Muscle of leg (tissue), 3 donors: ENCODE measurements at regions not wholly inside any gene's neighbourhood (a gene's known extent, or its start where the extent isn't known, plus 50 kb on each side); places are given as distances from the start of the nearest gene placed in this dataset.

Experiments used
- DNase-seq: peaks from one replicate; pipeline ENCODE4 v3.0.0; 2013
- H3K27ac ChIP-seq: one replicate; pipeline ENCODE4 v1.5.1; 2013; ENCODE audit warnings: mild to moderate bottlenecking, low read length, control low read depth
- H3K27me3 ChIP-seq: one replicate; pipeline ENCODE4 v1.6.1; 2013; ENCODE audit warnings: low read length; ENCODE audit not compliant: control insufficient read depth, insufficient read depth
- H3K36me3 ChIP-seq: one replicate; pipeline ENCODE4 v1.6.1; 2013; ENCODE audit warnings: low read length; ENCODE audit not compliant: control insufficient read depth, insufficient read depth
- H3K4me1 ChIP-seq: one replicate; pipeline ENCODE4 v1.6.1; 2013; ENCODE audit warnings: low read length; ENCODE audit not compliant: control insufficient read depth, insufficient read depth
- H3K4me3 ChIP-seq: one replicate; pipeline ENCODE4 v1.5.1; 2013; ENCODE audit warnings: low read length, control low read depth
- H3K9me3 ChIP-seq: replicated peaks from 2 replicates; pipeline ENCODE4 v1.6.1; 2013; ENCODE audit warnings: low read depth, low read length; ENCODE audit not compliant: control insufficient read depth
- WGBS: methylation state at CpG from one replicate; pipeline ENCODE4 v1.1.5; 2013; ENCODE audit warnings: missing lambda C conversion rate; ENCODE audit not compliant: insufficient coverage; 5-methylcytosine and 5-hydroxymethylcytosine counted together

- WGBS = 53% methylated on average over 4 of the region's 5 CpGs
- no peak overlapping the region for H3K4me3 ChIP-seq
- no peak for DNase-seq
- H3K4me1 ChIP-seq = peaks cover 3% of the 10 kb centered on the region
- no peaks in the 10 kb centered on the region for H3K27me3 ChIP-seq
- no peaks in the 10 kb centered on the region for H3K9me3 ChIP-seq
- H3K27ac ChIP-seq = no peak overlapping the region
- no peaks in the 10 kb centered on the region for H3K36me3 ChIP-seq
These were observed 264.1 kb upstream of the NPY start for GRCh38 chr7:24019841-24020240.

- H3K27me3 ChIP-seq = no peaks in the 10 kb centered on the region
These were observed 259.5 kb upstream of the NPY start for GRCh38 chr7:24024276-24025068.

GRCh38 chr7:24025094-24025493 lies 258.9 kb upstream of the NPY start:
- Histone ChIP-seq H3K4me1 (peaks cover 5% of the 10 kb centered on the region), H3K9me3 (no peaks in the 10 kb centered on the region), H3K27ac (no peak overlapping the region), H3K27me3 (no peaks in the 10 kb centered on the region), H3K36me3 (no peaks in the 10 kb centered on the region), H3K4me3 (no peak overlapping the region)
- peak; percentile 25 for DNase-seq
- 14% methylated on average over 2 of the region's 2 CpGs for WGBS

More at GRCh38 chr7:24024276-24025068, 259.5 kb upstream of the NPY start:
- DNase-seq = peak; percentile 22
- Histone ChIP-seq H3K36me3 (no peaks in the 10 kb centered on the region), H3K9me3 (no peaks in the 10 kb centered on the region), H3K4me3 (no peak overlapping the region), H3K27ac (no peak overlapping the region), H3K4me1 (peaks cover 5% of the 10 kb centered on the region)
- 71% methylated on average over 3 of the region's 6 CpGs for WGBS

GRCh38 chr7:24025765-24026164 lies 258.2 kb upstream of the NPY start:
- Histone ChIP-seq H3K36me3 (no peaks in the 10 kb centered on the region), H3K4me1 (peaks cover 5% of the 10 kb centered on the region), H3K9me3 (no peaks in the 10 kb centered on the region), H3K27ac (no peak overlapping the region), H3K4me3 (no peak overlapping the region), H3K27me3 (no peaks in the 10 kb centered on the region)
- WGBS = 100% methylated on average over 3 of the region's 3 CpGs
- DNase-seq = no peak

GRCh38 chr7:24026351-24026750 lies 257.6 kb upstream of the NPY start:
- DNase-seq = peak; percentile 2
- Histone ChIP-seq H3K27me3 (no peaks in the 10 kb centered on the region), H3K36me3 (no peaks in the 10 kb centered on the region), H3K4me3 (no peak overlapping the region), H3K9me3 (no peaks in the 10 kb centered on the region), H3K4me1 (peaks cover 5% of the 10 kb centered on the region), H3K27ac (no peak overlapping the region)

- peaks cover 5% of the 10 kb centered on the region for H3K4me1 ChIP-seq
- 100% methylated on average over 1 of the region's 1 CpG for WGBS
- H3K27me3 ChIP-seq = no peaks in the 10 kb centered on the region
- no peaks in the 10 kb centered on the region for H3K9me3 ChIP-seq
- H3K36me3 ChIP-seq = no peaks in the 10 kb centered on the region
- no peak overlapping the region for H3K27ac ChIP-seq
- DNase-seq = no peak
- no peak overlapping the region for H3K4me3 ChIP-seq
These were observed 254.9 kb upstream of the NPY start for GRCh38 chr7:24029068-24029467.

- H3K36me3 ChIP-seq = no peaks in the 10 kb centered on the region
- no peak overlapping the region for H3K27ac ChIP-seq
- H3K4me1 ChIP-seq = no peaks in the 10 kb centered on the region
- no CpG with 5 or more reads among the region's 1 CpG for WGBS
- H3K9me3 ChIP-seq = no peaks in the 10 kb centered on the region
- DNase-seq = no peak
- H3K27me3 ChIP-seq = no peaks in the 10 kb centered on the region
- no peak overlapping the region for H3K4me3 ChIP-seq
These were observed 249.7 kb upstream of the NPY start for GRCh38 chr7:24034251-24034650.

GRCh38 chr7:24035366-24036032 lies 248.5 kb upstream of the NPY start:
- no peak overlapping the region for H3K4me3 ChIP-seq
- no peaks in the 10 kb centered on the region for H3K4me1 ChIP-seq
- H3K27ac ChIP-seq = no peak overlapping the region
- no peaks in the 10 kb centered on the region for H3K27me3 ChIP-seq
- no peaks in the 10 kb centered on the region for H3K36me3 ChIP-seq
- WGBS = 95% methylated on average over 2 of the region's 5 CpGs
- DNase-seq = no peak
- H3K9me3 ChIP-seq = no peaks in the 10 kb centered on the region

GRCh38 chr7:24036033-24036412 lies 248.0 kb upstream of the NPY start:
- no peak for DNase-seq
- no peaks in the 10 kb centered on the region for H3K36me3 ChIP-seq
- no peaks in the 10 kb centered on the region for H3K9me3 ChIP-seq
- 73% methylated on average over 1 of the region's 2 CpGs for WGBS
- no peak overlapping the region for H3K27ac ChIP-seq
- no peaks in the 10 kb centered on the region for H3K27me3 ChIP-seq
- H3K4me3 ChIP-seq = no peak overlapping the region
- H3K4me1 ChIP-seq = no peaks in the 10 kb centered on the region

GRCh38 chr7:24038993-24039392 lies 245.0 kb upstream of the NPY start:
- peak; percentile 13 for DNase-seq

More at GRCh38 chr7:24038993-24039392, 245.0 kb upstream of the NPY start:
- Histone ChIP-seq H3K27ac (no peak overlapping the region), H3K9me3 (no peaks in the 10 kb centered on the region), H3K4me3 (no peak overlapping the region), H3K36me3 (no peaks in the 10 kb centered on the region), H3K4me1 (no peaks in the 10 kb centered on the region), H3K27me3 (no peaks in the 10 kb centered on the region)
- 79% methylated on average over 2 of the region's 5 CpGs for WGBS
